Loucy (cell line): ENCODE measurements at regions not wholly inside any gene's neighbourhood (a gene's known extent, or its start where the extent isn't known, plus 50 kb on each side); places are given as distances from the start of the nearest gene placed in this dataset.

ENCODE experiments used
- H2AFZ ChIP-seq: fragments of 200-600 bp; sonication (generic); 2 replicates; pipeline ENCODE4 v1.6.0; 2016; ENCODE audit warnings: antibody characterized with exemption, mild to moderate bottlenecking, low read length, moderate library complexity
- H3F3A ChIP-seq: fragments of 200-600 bp; 2 replicates; pipeline ENCODE4 v1.6.0; 2016; ENCODE audit warnings: antibody characterized with exemption, low read depth, mild to moderate bottlenecking
- H3K27me3 ChIP-seq: fragments of 200-600 bp; sonication (generic); 2 replicates; pipeline ENCODE4 v1.6.1; 2014; ENCODE audit warnings: low read length, mild to moderate bottlenecking; ENCODE audit not compliant: insufficient read depth, poor library complexity, severe bottlenecking
- H3K36me3 ChIP-seq: fragments of 200-600 bp; sonication (generic); 2 replicates; pipeline ENCODE4 v1.6.1; 2016; ENCODE audit warnings: low read length; ENCODE audit not compliant: insufficient read depth
- H3K4me1 ChIP-seq: fragments of 200-600 bp; sonication (generic); 2 replicates; pipeline ENCODE4 v1.5.1; 2014; ENCODE audit warnings: low read length, mild to moderate bottlenecking; ENCODE audit not compliant: insufficient read depth, poor library complexity, severe bottlenecking
- H3K4me2 ChIP-seq: fragments of 200-600 bp; sonication (generic); 2 replicates; pipeline ENCODE4 v1.6.0; 2014; ENCODE audit warnings: antibody characterized with exemption, low read length, low read depth, mild to moderate bottlenecking; ENCODE audit not compliant: poor library complexity, severe bottlenecking
- H3K4me3 ChIP-seq: fragments of 200-600 bp; sonication (generic); 2 replicates; pipeline ENCODE4 v1.5.1; 2014; ENCODE audit warnings: low read length, mild to moderate bottlenecking, mixed read lengths; ENCODE audit not compliant: poor library complexity, severe bottlenecking
- H3K79me2 ChIP-seq: fragments of 200-600 bp; sonication (generic); 2 replicates; pipeline ENCODE4 v1.6.1; 2014; ENCODE audit warnings: low read length; ENCODE audit not compliant: insufficient read depth
- H3K9ac ChIP-seq: fragments of 200-600 bp; sonication (generic); 2 replicates; pipeline ENCODE4 v1.6.0; 2014; ENCODE audit warnings: mild to moderate bottlenecking, low read depth, low read length, moderate library complexity; ENCODE audit not compliant: poor library complexity, severe bottlenecking
- H3K9me2 ChIP-seq: fragments of 200-600 bp; sonication (generic); replicated peaks from 2 replicates; pipeline ENCODE4 v1.6.1; 2016; ENCODE audit warnings: low read depth, low read length, mixed read lengths
- H3K9me3 ChIP-seq: fragments of 200-600 bp; sonication (generic); 2 replicates; pipeline ENCODE4 v1.6.1; 2014; ENCODE audit warnings: mild to moderate bottlenecking, antibody characterized with exemption, low read length, low read depth; ENCODE audit not compliant: insufficient read depth
- H4K20me1 ChIP-seq: fragments of 200-600 bp; sonication (generic); 2 replicates; pipeline ENCODE4 v1.6.0; 2014; ENCODE audit warnings: antibody characterized with exemption, low read length, mild to moderate bottlenecking; ENCODE audit not compliant: insufficient read depth, poor library complexity, severe bottlenecking
- CTCF ChIP-seq: fragments of 200-600 bp; sonication (generic); conservative IDR thresholded peaks from 2 replicates; pipeline ENCODE4 v1.5.1; 2014; ENCODE audit warnings: mild to moderate bottlenecking, antibody characterized with exemption, low read length
- EZH2phosphoT487 ChIP-seq: fragments of 200-600 bp; IDR thresholded peaks from 2 replicates; pipeline ENCODE4 v1.6.1; 2018; ENCODE audit warnings: antibody characterized with exemption, mild to moderate bottlenecking, moderate library complexity, borderline replicate concordance

GRCh38 chr4:45679411-45679810, 444.4 kb downstream of the GABRG1 start:
- no peak overlapping the region for H3K4me2 ChIP-seq
- H4K20me1 ChIP-seq = no peaks in the 10 kb centered on the region
- H3F3A ChIP-seq = no peaks in the 10 kb centered on the region
- no peak overlapping the region for H3K9ac ChIP-seq
- H3K4me3 ChIP-seq = no peak overlapping the region
- no peaks in the 10 kb centered on the region for H3K4me1 ChIP-seq
- no peaks in the 10 kb centered on the region for H3K79me2 ChIP-seq
- H3K9me2 ChIP-seq = no peaks in the 10 kb centered on the region
- no peaks in the 10 kb centered on the region for H3K27me3 ChIP-seq
- TF ChIP-seq EZH2phosphoT487 (no peak), CTCF (no peak)
- no peaks in the 10 kb centered on the region for H3K9me3 ChIP-seq
- no peak overlapping the region for H2AFZ ChIP-seq
- H3K36me3 ChIP-seq = no peaks in the 10 kb centered on the region

- Histone ChIP-seq H3K9me3 (no peaks in the 10 kb centered on the region), H3K4me1 (no peaks in the 10 kb centered on the region), H3K9me2 (no peaks in the 10 kb centered on the region), H2AFZ (no peak overlapping the region), H3K27me3 (no peaks in the 10 kb centered on the region), H4K20me1 (no peaks in the 10 kb centered on the region), H3K36me3 (no peaks in the 10 kb centered on the region), H3K79me2 (no peaks in the 10 kb centered on the region), H3K4me3 (no peak overlapping the region), H3K4me2 (no peak overlapping the region), H3F3A (no peaks in the 10 kb centered on the region), H3K9ac (no peak overlapping the region)
- TF ChIP-seq EZH2phosphoT487 = no peak
- TF ChIP-seq CTCF = no peak
Measured at GRCh38 chr4:45668128-45668527, 455.7 kb downstream of the GABRG1 start.

- H3K9me3 ChIP-seq = no peaks in the 10 kb centered on the region
- H3K9ac ChIP-seq = no peak overlapping the region
- H3K4me3 ChIP-seq = no peak overlapping the region
- no peaks in the 10 kb centered on the region for H3F3A ChIP-seq
- no peaks in the 10 kb centered on the region for H3K4me1 ChIP-seq
- H3K9me2 ChIP-seq = no peaks in the 10 kb centered on the region
- no peak overlapping the region for H3K4me2 ChIP-seq
- H3K36me3 ChIP-seq = no peaks in the 10 kb centered on the region
- TF ChIP-seq EZH2phosphoT487 (no peak), CTCF (no peak)
- no peaks in the 10 kb centered on the region for H4K20me1 ChIP-seq
- H3K27me3 ChIP-seq = no peaks in the 10 kb centered on the region
- H2AFZ ChIP-seq = no peak overlapping the region
- H3K79me2 ChIP-seq = no peaks in the 10 kb centered on the region
Measured at GRCh38 chr4:45663628-45664081, 460.2 kb downstream of the GABRG1 start.
